Upper lobe of right lung (tissue), 1 donor: ENCODE measurements at regions not wholly inside any gene's neighbourhood (a gene's known extent, or its start where the extent isn't known, plus 50 kb on each side); places are given as distances from the start of the nearest gene placed in this dataset.
"Not testable (repeated sequence)": the region's sequence is repeated elsewhere in the genome, so short reads cannot be mapped to it uniquely, and the experiment has no call there.

Experiments used
- ATAC-seq: fragments of 200-7000 bp; cut with Tn5 transposase; one replicate; pipeline ENCODE4 v1.9.1; 2020; ENCODE audit warnings: mild to moderate bottlenecking, moderate library complexity
- DNase-seq: peaks from one replicate; pipeline ENCODE4 v3.0.0-alpha.2; 2020
- H3K27ac ChIP-seq: fragments of 200-600 bp; one replicate; pipeline ENCODE4 v1.8.0; 2022
- H3K27me3 ChIP-seq: fragments of 200-600 bp; one replicate; pipeline ENCODE4 v1.8.0; 2022; ENCODE audit warnings: mild to moderate bottlenecking
- H3K36me3 ChIP-seq: fragments of 200-600 bp; one replicate; pipeline ENCODE4 v1.8.0; 2022
- H3K4me1 ChIP-seq: fragments of 200-600 bp; one replicate; pipeline ENCODE4 v1.8.0; 2022
- H3K4me3 ChIP-seq: fragments of 200-600 bp; one replicate; pipeline ENCODE4 v1.8.0; 2022; ENCODE audit warnings: mild to moderate bottlenecking
- H3K9me3 ChIP-seq: fragments of 200-600 bp; one replicate; pipeline ENCODE4 v1.8.0; 2022
- intact Hi-C: fragments of 100-400 bp; cut with DNase I; formaldehyde crosslinking; loops from one replicate; pipeline ENCODE4 v1.11.0; 2022
- TF ChIP-seq, protein P1 (sequence below): fragments of 200-600 bp; IDR thresholded peaks from one replicate; pipeline ENCODE4 v1.8.0; 2022; ENCODE audit warnings: antibody characterized with exemption
- donor health status: DM: no; HTN: yes; CAD: no; lungs with severe emphysema.

GRCh38 chr13:109998684-109999533 is 212.5 kb upstream of the IRS2 start:
- intact Hi-C loops: no loop called here
- no peak for DNase-seq

GRCh38 chr13:109998037-109998436 is 211.7 kb upstream of the IRS2 start:
- intact Hi-C loops: no loop called here
- no peak overlapping the region for H3K4me3 ChIP-seq
- DNase-seq: no peak
- H3K9me3 ChIP-seq: no peaks in the 10 kb centered on the region
- H3K36me3 ChIP-seq: no peaks in the 10 kb centered on the region
- H3K4me1 ChIP-seq: no peaks in the 10 kb centered on the region
- TF ChIP-seq, protein P1, sequence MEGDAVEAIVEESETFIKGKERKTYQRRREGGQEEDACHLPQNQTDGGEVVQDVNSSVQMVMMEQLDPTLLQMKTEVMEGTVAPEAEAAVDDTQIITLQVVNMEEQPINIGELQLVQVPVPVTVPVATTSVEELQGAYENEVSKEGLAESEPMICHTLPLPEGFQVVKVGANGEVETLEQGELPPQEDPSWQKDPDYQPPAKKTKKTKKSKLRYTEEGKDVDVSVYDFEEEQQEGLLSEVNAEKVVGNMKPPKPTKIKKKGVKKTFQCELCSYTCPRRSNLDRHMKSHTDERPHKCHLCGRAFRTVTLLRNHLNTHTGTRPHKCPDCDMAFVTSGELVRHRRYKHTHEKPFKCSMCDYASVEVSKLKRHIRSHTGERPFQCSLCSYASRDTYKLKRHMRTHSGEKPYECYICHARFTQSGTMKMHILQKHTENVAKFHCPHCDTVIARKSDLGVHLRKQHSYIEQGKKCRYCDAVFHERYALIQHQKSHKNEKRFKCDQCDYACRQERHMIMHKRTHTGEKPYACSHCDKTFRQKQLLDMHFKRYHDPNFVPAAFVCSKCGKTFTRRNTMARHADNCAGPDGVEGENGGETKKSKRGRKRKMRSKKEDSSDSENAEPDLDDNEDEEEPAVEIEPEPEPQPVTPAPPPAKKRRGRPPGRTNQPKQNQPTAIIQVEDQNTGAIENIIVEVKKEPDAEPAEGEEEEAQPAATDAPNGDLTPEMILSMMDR: no peak
- no peak overlapping the region for H3K27ac ChIP-seq
- H3K27me3 ChIP-seq: no peaks in the 10 kb centered on the region
- ATAC-seq: no peak

More at GRCh38 chr13:109998684-109999533, 212.5 kb upstream of the IRS2 start:
- no peak overlapping the region for H3K4me3 ChIP-seq
- no peaks in the 10 kb centered on the region for H3K36me3 ChIP-seq
- H3K9me3 ChIP-seq: no peaks in the 10 kb centered on the region
- no peak overlapping the region for H3K27ac ChIP-seq
- H3K4me1 ChIP-seq: no peaks in the 10 kb centered on the region
- TF ChIP-seq, protein P1: no peak
- no peaks in the 10 kb centered on the region for H3K27me3 ChIP-seq
- ATAC-seq: no peak

DNA sequence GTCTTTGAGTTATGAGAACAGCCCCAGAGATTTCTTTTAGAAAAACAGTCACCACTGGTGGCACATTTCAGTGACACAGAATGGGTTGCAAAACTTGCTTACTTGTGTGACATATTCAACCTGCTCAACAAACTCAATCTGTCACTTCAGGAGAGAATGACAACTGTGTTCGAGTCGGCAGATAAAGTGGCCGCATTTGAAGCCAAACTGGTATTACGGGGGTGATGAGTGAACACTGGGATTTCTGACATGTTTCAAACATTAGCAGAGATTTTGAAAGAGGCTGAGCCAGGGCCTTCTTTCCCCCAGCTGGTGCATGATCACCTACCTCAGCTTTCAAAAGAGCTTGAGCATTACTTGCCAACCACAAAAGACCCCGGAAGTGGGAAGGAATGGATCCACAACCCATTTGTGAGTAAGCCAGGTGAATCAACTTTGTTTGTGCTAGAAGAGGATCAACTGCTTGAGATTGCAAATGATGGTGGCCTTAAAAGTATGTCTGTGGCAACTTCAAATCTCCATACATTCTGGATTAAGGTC is 210.7 kb upstream of the IRS2 start:
- DNase-seq, H3K9me3 ChIP-seq, H3K36me3 ChIP-seq, H3K27ac ChIP-seq, H3K4me3 ChIP-seq, intact Hi-C loops, ATAC-seq, H3K4me1 ChIP-seq, H3K27me3 ChIP-seq: not testable (repeated sequence)

- DNase-seq: no peak
- no peaks in the 10 kb centered on the region for H3K9me3 ChIP-seq
Measured at GRCh38 chr13:109996404-109996960, 210.1 kb upstream of the IRS2 start.

GRCh38 chr13:109995578-109995977 is 209.2 kb upstream of the IRS2 start:
- intact Hi-C loops: no loop called here
- Histone ChIP-seq H3K27ac (no peak overlapping the region), H3K27me3 (no peaks in the 10 kb centered on the region), H3K4me3 (no peak overlapping the region), H3K4me1 (no peaks in the 10 kb centered on the region), H3K9me3 (no peaks in the 10 kb centered on the region), H3K36me3 (no peaks in the 10 kb centered on the region)
- TF ChIP-seq, protein P1: no peak
- ATAC-seq (no peak), DNase-seq (no peak)

More at GRCh38 chr13:109996404-109996960, 210.1 kb upstream of the IRS2 start:
- Histone ChIP-seq H3K4me1 (no peaks in the 10 kb centered on the region), H3K4me3 (no peak overlapping the region), H3K27me3 (no peaks in the 10 kb centered on the region), H3K27ac (no peak overlapping the region), H3K36me3 (no peaks in the 10 kb centered on the region)
- no peak for ATAC-seq
- intact Hi-C loops: no loop called here
- TF ChIP-seq, protein P1: no peak

- TF ChIP-seq, protein P1: no peak
- Histone ChIP-seq H3K27me3 (no peaks in the 10 kb centered on the region), H3K9me3 (no peaks in the 10 kb centered on the region), H3K4me1 (no peaks in the 10 kb centered on the region), H3K4me3 (no peak overlapping the region), H3K36me3 (no peaks in the 10 kb centered on the region), H3K27ac (no peak overlapping the region)
- DNase-seq: no peak
- ATAC-seq: no peak
- intact Hi-C loops: no loop called here
Measured at GRCh38 chr13:109990296-109990695, 203.9 kb upstream of the IRS2 start.
